Left renal cortex interstitium (tissue), 4 donors: ENCODE measurements at regions not wholly inside any gene's neighbourhood (a gene's known extent, or its start where the extent isn't known, plus 50 kb on each side); places are given as distances from the start of the nearest gene placed in this dataset.

Source experiments
- DNase-seq, 4 donors: peaks; one replicate each; pipeline ENCODE4 v3.0.0-alpha.2; 2013; ENCODE audit warnings: low read depth in 4 of 4, low spot score in 2 of 4, missing footprints in 1 of 4

DNA sequence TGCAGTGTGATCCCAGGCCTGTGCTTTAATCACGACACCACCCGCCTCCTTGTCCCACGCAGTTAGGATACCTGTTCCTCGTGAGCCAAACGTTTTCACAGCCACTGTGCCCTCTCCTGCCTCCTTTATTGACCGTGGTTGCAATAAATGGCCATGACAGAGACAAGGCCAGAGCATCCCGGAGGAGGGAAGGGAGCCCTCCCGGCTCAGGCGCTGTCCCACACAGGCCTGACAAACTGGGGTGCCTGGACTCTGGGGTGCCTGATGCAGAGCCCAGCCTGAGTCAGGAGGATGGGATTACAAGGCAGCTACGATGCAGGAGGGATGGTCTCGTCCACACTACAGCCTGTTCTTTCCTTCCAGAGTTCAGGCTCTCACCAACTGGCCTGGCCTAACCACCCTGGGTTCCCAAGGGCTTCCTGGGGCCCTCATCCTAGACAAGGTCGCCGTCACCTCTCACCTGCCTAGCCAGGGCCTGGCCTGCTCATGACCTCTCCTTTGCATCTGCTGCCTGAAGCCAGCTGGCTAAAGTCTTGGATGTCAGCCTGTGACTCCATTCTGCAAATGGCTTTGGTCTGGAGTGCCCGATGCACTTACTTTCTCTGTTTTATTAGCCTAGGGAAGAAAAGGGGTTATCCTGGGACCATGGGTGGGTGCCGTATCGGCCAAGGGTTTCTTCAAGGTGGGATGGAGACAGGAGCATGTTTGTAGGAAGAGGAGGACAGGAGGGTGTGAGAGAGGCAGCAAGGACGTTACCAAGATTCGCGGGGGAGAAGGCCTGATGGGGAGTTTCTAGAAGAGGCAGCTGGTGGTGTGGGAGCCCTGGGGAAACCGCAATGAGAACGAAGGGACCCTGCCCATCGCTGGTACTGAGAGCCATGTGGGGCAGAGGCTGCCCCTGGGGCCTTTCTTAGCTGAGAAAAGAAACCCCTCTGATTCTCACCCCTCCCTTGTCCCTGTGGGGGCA is 234.3 kb upstream of the TNRC6C start:
- DNase-seq: no peak

DNA sequence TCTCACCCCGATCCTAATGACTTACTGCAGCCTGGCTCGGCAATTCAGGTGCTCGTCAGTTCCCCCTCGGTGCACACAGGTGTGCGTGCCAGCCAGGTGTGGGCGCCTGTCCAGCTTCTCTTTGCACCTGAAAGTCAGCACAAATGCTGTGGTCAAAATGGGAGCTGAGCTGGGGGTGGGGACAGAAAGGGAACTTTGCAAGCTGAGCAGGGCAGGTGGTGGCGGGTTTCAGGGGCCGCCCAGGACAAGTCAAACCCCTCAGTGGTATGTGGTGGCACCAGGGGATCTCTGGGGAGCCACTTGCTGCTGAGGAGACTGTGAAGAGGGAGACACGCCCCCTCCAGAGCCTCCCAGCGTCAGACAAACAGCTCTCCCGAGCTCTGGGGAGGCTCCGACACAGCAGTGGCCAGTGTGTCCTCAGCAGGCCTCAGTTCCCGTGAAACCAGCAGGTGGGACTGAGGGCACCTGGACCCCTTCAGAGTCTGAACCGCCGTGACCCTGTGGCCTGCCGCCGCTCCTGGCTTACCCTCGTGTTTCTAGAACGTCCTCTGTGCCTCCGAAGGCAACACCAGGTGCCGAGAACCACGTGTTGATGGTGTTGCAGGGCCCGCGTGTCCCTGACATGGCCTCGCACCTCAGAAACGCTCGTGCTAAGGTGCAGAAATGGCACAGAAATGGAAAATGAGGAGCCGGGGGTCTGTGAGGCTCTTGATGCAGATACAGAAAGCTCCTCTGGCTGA is 233.5 kb upstream of the TNRC6C start:
- DNase-seq: no peak

DNA sequence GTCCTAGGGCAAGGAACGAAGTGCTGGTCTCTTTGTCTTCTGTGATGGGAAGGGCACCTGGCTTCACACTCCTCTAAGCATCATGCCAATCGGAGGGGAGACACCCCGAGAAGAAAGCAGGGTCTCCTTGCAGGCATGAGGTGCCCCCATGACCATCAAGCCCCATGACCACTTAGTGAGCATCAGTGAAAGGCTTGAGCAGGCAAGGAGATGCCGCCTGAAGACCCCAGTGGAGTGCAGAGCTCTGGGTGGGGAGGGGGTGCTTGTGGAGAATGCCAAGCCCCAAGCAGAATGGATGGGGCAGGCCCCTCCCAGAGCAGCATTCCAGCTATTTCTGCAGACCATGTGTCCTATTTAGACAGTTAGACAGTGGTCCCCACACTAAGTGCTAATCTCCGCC is 232.7 kb upstream of the TNRC6C start:
- DNase-seq: no peak

DNA sequence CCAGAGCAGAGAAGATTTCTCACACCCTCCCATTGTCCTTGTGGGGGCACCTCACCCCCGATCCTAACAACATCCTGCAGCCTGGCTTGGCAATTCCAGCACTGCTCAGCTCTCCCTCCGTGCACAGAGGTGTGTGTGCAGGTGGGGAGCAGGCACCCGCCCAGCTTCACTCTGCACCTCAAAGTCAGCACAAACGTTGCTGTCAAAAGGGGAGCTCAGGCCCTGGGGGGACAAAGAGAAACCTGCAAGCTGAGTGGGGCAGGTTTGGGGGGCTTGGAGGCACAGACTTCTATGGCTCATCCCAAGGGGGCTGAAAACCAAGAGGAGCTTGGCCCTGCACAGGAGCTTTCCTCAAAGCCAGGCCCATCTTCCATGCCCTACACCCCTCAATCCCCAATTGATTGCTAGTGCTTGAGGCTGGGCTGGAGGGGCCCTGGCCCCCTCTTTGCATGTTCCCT is 231.9 kb upstream of the TNRC6C start:
- no peak for DNase-seq

DNA sequence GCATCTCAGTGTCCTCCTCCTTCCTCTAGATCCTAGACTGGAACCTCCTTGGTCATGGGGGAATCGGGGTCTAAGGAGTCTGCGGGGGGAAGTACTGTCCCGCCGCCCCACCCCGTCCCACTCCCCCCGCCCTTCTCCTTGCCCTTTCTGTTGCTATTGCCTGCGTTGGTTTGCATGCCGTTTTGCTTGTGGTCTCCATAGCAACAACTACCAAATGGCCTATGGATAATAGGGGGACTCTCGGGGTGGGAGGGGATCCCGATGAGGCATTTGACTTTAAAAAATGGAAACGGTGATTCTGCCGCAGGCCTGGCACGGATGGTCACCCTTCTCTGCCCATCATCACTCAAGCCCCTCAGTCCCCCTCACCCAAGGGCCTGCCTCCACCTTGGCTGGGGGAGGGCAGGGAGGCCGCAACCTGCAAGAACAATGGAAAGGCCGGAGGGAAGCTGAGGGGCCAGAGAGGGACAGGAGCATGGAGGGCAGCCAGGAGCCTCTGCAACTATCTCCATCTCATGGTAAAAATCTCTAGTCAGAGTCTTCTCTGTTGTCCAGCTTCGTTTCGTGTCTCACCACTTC is 231.4 kb upstream of the TNRC6C start:
- DNase-seq: no peak

DNA sequence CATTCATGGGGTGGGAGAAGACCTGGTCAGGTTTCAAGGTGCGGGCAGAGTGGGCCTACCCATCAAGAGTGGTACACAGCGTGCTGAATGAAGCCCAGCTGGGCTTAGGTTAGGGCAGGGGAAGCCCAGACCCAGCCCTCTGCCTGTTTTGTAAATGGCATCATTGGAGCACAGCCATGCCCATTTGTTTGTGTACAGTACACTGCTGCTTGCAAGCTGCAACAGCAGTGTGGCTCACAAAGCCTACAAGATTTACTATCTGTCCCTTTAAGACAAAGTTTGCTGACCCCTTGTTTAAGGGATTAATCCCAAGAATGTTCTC is 230.1 kb upstream of the TNRC6C start:
- no peak for DNase-seq

DNA sequence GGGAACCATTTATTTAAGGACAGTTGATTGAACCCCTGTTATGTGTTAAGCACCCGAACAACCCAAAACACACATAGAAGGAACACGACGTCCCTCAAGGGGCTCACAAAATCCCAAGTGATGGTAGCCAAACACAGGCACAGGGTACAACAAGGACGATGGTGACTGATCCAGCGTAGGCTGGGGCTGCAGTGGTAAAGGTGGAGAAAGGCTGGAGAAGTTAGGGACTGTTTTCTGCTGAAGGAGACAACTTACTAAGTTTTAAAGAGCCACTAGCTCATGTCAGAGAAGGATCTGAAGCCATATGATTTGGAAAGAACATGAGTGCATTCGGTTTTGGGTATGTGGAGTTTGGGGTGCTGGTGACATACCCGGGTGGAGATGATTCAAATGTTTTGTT is 229.6 kb upstream of the TNRC6C start:
- no peak for DNase-seq

DNA sequence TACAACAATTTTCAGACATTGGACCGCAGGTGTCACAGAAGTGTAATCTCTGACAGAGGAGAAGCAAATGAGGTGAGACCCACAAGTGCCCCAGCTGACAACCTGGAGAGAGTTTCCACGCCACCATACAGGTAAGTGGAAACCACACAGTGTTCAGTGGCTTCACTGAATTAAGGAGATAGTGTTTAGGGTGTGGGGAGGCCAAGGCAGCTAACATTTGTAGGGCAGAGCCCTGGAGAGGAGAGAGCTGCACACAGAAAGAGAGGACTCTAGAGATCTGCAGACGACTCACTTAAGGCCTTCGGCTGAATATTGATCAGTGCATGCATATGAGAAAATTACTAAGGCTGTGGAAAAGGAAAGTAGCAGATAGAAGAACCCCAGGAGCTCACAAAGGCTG is 228.9 kb upstream of the TNRC6C start:
- DNase-seq: no peak

DNA sequence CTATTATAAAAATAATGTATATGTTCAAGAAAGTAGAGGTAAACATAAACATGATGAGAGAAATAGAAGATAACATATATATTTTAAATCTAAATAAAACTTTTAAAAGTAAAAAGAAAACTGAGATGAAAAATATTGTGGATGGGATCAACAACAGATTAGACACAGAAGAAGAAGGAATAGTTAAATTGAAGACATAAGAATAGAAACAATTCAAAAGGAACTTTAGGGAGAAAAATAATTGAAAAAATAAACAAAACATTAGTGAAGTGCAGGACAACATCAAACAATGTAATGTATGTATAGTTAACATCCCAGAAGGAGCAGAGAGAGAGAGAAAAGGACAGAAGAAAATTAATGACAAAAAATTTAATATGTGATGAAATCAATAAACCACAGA is 228.1 kb upstream of the TNRC6C start:
- DNase-seq: no peak

DNA sequence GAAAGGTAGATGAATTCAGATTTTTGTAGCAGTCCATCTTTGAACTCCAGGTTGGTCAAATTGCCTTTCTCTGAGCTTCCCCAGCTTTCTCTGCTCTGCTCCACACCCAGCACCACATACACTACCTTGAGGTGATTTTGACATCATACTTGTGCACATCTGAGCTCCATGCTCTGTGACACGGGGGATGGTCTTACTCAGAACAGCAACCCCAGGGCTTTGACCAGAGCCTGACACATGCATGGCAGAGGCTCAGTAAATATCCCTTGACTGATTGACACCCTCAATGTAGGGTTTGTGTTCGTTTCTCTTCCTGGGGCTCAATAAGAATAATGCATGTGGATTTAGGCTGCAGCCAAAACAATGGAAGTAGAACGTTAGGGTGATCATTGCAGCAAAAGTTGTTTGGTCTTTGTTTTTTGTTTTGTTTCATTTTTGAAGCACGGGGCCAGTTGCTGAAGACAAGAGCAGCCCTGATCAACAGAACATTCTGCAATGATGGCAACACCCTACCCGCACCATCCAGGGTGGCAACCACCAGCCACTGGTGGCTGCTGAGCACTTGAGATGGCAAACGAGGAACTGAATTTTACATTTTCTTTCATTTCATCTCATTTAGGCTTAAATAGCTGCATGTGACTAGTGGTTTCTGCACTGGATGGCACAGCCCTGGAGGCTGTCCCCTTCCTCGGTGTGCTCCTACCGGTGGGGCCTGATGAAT is 224.8 kb upstream of the TNRC6C start:
- no peak for DNase-seq

DNA sequence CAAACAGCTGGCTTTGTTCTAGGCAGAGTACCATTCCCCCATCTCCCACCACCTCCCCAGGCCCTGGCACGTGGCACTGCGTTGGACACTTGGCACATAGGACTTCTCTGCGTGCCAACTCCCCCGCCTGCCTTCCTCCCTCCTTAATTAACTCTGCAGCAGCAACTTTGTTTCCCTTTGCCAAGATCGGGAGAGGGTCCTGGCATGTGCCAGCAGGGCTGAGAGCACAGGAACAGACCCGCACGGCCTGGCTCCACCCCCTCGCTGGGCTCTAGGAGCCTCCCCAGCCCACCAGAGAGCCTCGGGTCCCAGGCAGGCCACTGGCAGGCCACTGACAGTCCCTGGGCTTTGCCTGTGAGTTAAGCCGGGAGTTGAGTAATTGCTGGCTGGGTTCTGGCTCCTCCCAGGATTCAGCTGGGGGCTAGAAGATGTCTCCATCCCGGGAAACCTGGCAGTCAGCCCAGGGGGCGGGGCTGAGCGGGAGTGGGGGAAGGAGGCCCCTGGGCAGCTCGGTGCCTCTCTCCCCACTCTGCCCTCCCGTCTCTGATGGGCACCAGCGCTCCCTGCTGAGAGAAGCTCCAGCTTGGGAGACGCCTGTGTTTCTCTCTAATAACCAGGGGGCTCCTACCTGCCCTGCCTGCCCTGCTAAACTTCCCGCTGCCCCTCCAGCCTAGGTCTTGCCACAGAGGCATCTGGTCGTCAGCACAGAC is 224.0 kb upstream of the TNRC6C start:
- peak in 3 of 4 donors; percentile 34 to 73 (median 63) for DNase-seq

DNA sequence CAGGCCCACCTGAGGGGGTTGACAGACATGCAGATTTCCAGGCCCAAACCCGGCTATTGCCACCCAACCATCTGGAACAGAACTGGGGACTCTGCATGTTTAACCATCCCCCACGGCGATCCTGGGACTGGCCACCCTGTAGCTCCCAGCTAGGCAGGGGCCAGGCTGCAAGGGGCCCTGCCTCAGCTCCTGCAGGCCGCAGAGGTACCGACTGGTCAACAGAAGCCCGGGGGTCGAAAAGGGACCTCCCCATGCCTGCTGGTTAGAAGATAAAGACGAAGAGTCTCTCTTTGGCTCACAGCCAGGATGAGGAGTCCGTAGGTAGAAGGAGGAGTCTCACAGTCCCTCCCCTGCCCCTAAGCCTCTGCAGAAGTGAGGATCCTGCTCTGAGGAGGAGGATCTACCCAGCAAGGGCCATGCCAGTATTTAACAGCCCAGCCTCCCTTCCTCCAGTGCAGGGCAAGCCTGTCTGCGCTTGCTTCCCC is 223.4 kb upstream of the TNRC6C start:
- no peak for DNase-seq

DNA sequence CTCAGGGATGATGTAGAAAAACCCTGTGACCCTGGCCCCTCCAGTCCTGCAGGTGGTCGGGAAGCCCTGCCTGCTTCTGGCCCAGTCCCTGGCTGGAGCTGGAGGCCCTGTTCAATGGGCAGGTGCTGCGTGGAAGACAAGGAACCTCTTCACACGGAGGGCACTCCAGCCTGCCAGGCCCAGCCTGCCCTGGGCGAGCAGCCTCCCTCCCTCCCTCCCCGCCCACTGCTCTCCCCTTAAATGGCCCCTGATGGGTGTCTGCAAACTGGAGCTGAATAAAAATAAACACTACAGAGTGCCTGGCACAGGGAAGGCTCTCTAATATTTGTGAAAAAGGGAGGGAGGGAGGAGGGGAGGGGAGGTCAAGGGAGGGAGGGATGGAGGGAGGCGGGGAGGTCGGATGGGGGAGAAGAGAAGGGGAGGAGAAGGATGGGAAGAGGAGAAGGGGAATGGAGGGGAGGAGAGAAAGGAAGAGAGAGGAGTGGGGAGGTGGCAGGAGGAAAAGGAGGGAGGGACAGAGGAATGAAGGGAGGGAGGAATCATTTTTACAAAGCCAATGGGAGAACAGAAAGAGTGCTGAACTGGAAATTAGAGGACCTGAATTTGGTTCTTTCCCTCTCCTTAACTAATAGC is 222.8 kb upstream of the TNRC6C start:
- DNase-seq: peak in 1 of 4 donors; percentile 31

DNA sequence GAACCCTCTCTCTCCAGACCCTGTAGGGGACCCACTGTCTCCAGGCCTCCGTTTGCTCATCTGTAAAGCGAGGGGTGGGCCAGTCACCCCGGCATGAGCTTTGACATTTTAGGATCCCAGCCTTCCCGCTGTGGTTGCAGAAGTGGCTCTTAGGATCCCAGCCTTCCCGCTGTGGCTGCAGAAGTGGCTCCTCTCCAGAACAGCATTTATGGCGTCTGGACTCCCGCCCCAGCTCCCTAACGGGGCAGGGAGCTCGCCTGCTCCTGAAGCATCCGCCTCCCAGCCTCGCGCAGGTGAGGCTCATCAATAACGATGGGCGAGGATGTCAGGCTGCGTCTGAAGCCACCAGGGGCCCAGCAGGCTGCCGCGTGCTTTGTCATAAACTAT is 222.3 kb upstream of the TNRC6C start:
- no peak for DNase-seq

DNA sequence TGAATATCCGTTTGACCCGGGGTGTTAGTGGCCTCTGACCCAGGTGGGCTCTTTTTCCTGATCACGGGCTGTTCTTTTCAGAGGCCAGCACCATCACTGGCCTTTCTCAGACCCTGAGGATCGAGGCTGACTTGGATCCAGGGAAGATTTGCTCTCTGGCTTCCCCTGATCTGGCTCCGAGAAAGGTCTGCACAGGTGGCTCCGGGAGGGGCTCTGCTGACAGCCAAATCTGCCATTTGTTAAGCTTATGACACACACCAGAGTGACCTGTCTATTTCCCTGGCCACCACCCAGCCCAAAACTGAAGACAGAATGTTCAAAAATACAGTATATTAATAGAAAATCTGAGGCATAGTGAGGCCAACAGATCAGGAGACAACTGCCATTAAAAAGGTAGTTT is 221.8 kb upstream of the TNRC6C start:
- no peak for DNase-seq

DNA sequence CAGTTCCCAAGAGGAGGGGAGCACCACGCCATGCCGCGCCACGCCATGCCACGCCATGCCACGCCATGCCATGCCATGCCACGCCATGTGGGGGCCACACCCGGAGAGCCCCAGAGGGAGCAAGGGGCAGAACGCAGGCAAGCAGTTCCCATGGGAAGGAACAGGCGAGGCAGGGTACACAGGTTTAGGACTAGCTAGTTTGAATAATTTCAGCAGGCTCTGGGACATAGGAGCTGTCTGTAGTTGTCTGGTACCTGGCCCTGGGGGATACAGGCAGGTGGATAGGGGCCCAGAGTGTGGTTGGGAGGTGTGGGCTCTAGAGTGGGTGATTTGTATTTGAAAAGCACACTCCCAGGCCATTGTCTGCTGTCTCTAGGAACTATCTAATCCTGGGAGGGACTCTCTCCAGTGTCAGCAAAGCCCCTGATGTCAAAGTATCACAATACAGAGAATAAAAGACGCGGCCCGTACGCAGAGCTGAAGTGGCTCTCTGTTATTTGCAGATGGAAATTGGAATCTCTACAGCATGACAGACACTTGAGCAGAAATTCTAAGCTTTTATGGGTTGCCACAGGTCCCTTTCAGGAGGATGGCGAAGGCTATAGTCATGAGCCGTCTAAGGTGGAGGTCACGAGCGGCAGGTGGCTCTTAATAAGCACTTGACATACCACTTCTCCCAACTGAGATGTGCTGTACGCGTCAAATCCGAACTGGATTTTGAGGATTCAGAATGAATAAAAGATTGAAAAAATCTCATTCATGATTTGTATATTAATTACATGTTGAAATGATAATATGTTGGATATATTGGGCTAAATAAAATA is 220.8 kb upstream of the TNRC6C start:
- no peak for DNase-seq

DNA sequence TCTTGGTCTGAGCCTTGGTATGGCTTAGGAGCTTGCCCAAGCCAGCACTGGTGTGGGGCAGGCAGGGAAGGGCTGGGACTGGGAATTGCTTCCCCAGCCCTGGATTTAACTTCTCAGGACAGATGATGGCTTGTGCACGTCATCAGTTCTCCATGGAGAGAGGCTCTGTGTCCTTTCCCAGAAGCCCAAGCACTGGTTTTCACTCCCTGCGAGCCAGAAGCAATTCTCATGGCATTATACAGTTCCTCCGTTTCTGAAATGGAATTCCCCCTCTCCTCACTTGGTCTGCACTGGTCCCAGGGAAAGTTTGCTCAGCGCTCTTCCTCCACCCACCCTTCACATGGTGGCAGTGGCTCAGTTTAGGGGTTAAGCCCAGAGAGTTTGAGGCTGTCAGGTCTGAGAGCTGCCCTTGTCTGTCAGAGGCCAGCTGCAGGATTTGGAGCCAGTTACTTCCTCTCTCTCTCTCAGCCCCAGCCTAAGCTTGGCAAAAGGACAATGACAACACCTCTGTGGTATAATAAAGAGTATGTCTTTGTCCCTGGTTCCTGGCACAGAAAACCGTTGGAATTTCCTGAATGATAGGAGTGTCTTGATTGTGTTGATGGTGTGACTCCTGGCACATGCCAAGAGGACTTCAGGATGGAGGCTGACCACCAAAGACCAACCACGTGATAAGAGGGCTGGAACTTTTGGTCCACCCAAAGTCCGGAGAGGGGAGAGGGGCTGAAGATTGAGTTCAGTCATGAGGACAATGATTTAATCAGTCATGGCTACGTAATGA is 219.6 kb upstream of the TNRC6C start:
- DNase-seq: no peak

DNA sequence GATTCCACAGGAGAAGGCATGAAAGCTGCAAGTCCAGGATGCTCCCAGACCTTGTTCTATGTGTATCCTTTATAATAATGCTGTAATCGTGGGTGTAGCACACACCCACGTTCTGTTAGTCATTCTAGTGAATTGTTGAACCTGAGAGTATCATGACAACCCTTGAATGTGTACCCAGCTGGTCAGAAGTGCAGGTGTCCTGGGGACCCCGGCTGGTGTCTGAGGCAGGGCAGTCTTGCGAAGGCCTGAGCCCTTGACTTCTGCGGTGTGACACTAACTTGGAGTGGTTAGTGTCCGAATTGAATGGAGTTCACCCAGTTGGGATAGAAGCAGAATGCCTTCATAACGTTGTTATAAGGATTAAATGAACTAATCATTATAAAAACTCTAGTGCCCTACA is 218.0 kb upstream of the TNRC6C start:
- no peak for DNase-seq
